Amygdala (tissue), 56 donors: ENCODE measurements at regions not wholly inside any gene's neighbourhood (a gene's known extent, or its start where the extent isn't known, plus 50 kb on each side); places are given as distances from the start of the nearest gene placed in this dataset.
"Not testable (repeated sequence)": the region's sequence is repeated elsewhere in the genome, so short reads cannot be mapped to it uniquely, and the experiment has no call there.

Experiments used
- DNase-seq, 56 donors: peaks; one replicate each; lab custom pipeline; 2025; lab: John Stamatoyannopoulos, UW

GRCh38 chr4:155592179-155592937 lies 74.3 kb upstream of the GUCY1A1 start:
- no peak for DNase-seq

GRCh38 chr4:155591738-155592143 lies 74.9 kb upstream of the GUCY1A1 start:
- DNase-seq = no peak

GRCh38 chr4:155590796-155591585 lies 75.7 kb upstream of the GUCY1A1 start:
- no peak for DNase-seq

- DNase-seq = no peak
These were observed 78.2 kb upstream of the GUCY1A1 start for GRCh38 chr4:155588437-155588836.

GRCh38 chr4:155587766-155588165 lies 78.9 kb upstream of the GUCY1A1 start:
- DNase-seq = no peak

GRCh38 chr4:155582971-155583437 lies 83.6 kb upstream of the GUCY1A1 start:
- DNase-seq = no peak

GRCh38 chr4:155582041-155582440 lies 84.6 kb upstream of the GUCY1A1 start:
- no peak for DNase-seq

- no peak for DNase-seq
These were observed 87.8 kb upstream of the GUCY1A1 start for GRCh38 chr4:155578726-155579370.

GRCh38 chr4:155578219-155578618 lies 88.4 kb upstream of the GUCY1A1 start:
- no peak for DNase-seq

GRCh38 chr4:155574329-155574728 lies 92.3 kb upstream of the GUCY1A1 start:
- DNase-seq = not testable (repeated sequence)

- no peak for DNase-seq
These were observed 93.5 kb upstream of the GUCY1A1 start for GRCh38 chr4:155573126-155573525.

- DNase-seq = no peak
These were observed 94.4 kb upstream of the GUCY1A1 start for GRCh38 chr4:155572106-155572703.

- DNase-seq = no peak
These were observed 95.3 kb upstream of the GUCY1A1 start for GRCh38 chr4:155571184-155571944.

GRCh38 chr4:155570661-155571060 lies 96.0 kb upstream of the GUCY1A1 start:
- DNase-seq = no peak

GRCh38 chr4:155569960-155570515 lies 96.6 kb upstream of the GUCY1A1 start:
- no peak for DNase-seq

- no peak for DNase-seq
These were observed 97.2 kb upstream of the GUCY1A1 start for GRCh38 chr4:155569471-155569870.

- DNase-seq = peak in 1 of 56 donors; percentile 10
These were observed 97.9 kb upstream of the GUCY1A1 start for GRCh38 chr4:155568641-155569220.

- no peak for DNase-seq
These were observed 100.3 kb upstream of the GUCY1A1 start for GRCh38 chr4:155566354-155566753.

- DNase-seq = no peak
These were observed 100.9 kb upstream of the GUCY1A1 start for GRCh38 chr4:155565776-155566175.
